GM21447 (cell line): ENCODE measurements at regions not wholly inside any gene's neighbourhood (a gene's known extent, or its start where the extent isn't known, plus 50 kb on each side); places are given as distances from the start of the nearest gene placed in this dataset.

ENCODE experiments used
- ATAC-seq: cut with Tn5 transposase; IDR thresholded peaks from one replicate; pipeline ENCODE4 v1.9.1; 2021; ENCODE audit not compliant: unreplicated experiment

GRCh38 chr12:76704693-76705092, 59.2 kb upstream of the ZDHHC17 start:
- ATAC-seq, result no peak

- ATAC-seq, result no peak
These were observed 57.8 kb upstream of the ZDHHC17 start for GRCh38 chr12:76706101-76706500.

GRCh38 chr12:76706761-76707160, 57.2 kb upstream of the ZDHHC17 start:
- ATAC-seq, result no peak

DNA sequence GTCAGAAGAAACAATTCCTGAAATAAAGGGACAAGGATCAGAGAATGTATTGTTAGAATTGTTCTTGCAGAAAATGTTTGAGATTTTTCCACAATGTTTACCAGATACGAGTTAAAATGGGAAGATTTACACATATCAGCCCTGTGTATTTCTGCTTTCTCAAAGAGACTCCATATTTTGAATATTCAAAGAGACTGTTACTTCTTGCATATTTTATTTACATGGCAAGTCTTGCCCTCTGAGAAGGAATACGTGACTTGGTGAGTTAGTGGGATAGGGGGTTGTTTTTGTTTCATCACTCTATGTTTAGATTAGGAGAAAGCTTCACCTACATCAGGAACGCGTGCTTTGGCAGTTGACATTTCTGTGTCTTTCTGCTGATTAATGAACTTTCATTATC, 56.1 kb upstream of the ZDHHC17 start:
- ATAC-seq, result no peak

DNA sequence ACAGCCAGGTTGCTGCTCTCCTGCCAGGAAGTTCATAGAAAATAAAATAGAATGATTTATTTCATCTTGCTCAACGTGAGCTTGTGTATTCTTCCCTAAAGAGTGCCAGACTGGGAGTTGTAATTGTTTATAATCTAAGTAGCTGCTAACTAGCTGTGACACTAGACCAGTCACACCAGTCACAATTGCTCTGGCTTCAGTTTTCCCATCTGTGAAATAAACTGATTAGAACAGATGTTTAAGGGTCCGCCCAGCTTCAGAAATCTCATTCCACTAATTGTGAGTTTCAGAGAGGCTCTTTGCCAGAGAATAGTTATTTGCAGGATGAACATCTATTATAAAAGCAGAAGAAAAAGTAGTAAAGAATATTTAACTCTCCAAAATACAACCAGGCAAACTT, 55.6 kb upstream of the ZDHHC17 start:
- no peak for ATAC-seq

GRCh38 chr12:76711241-76711640, 52.7 kb upstream of the ZDHHC17 start:
- no peak for ATAC-seq

DNA sequence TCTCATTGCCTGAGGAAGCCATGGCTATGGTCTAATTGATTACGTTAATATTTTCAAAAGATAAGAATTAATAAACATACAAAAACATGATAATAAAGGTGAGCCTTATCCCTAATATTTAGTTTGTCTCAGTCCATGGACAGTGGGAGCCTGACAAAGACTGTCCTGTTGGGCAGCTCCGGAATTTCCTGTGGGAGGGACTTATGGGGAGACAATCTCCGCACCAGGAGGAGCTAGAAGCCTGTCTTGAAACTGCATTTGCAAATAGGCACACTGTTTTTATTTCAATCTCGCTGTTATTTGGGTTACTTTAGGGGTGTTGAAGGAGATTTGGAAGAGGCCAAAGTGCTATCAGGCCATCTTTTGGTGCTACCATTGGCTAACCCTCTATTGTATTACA, 50.8 kb upstream of the ZDHHC17 start:
- ATAC-seq, result no peak

- no peak for ATAC-seq
These were observed 49.9 kb upstream of the ZDHHC17 start for GRCh38 chr12:76713986-76714385.
